Heart left ventricle (tissue), 16 donors: ENCODE measurements at regions not wholly inside any gene's neighbourhood (a gene's known extent, or its start where the extent isn't known, plus 50 kb on each side); places are given as distances from the start of the nearest gene placed in this dataset.

Source experiments
- ATAC-seq, 4 donors: fragments of 200-7000 bp; cut with Tn5 transposase; one replicate each; pipeline ENCODE4 v1.9.1; 2020 to 2022; ENCODE audit warnings: moderate library complexity in 4 of 4, mild to moderate bottlenecking in 3 of 4, moderate number of reproducible peaks in 1 of 4
- DNase-seq, 5 donors: peaks; one replicate each; pipeline ENCODE4 v3.0.0-alpha.2; 2020
- H3K27ac ChIP-seq, 12 donors: fragments of 200-600 bp; sonication (generic) in 4 of 12; one replicate each; pipeline versions ENCODE4 v1.5.0 to v1.8.0; 2016 to 2022; ENCODE audit warnings: mild to moderate bottlenecking in 2 of 12
- H3K27me3 ChIP-seq, 9 donors: fragments of 200-600 bp; sonication (generic) in 2 of 9; one replicate each; pipeline versions ENCODE4 v1.5.1 to v1.8.0; 2016 to 2022; ENCODE audit warnings: mild to moderate bottlenecking in 3 of 9
- H3K36me3 ChIP-seq, 9 donors: fragments of 200-600 bp; sonication (generic) in 2 of 9; one replicate each; pipeline versions ENCODE4 v1.5.0 to v1.8.0; 2018 to 2022; ENCODE audit warnings: mild to moderate bottlenecking in 2 of 9
- H3K4me1 ChIP-seq, 12 donors: fragments of 200-600 bp; sonication (generic) in 4 of 12; one replicate each; pipeline versions ENCODE4 v1.5.0 to v1.8.0; 2016 to 2022; ENCODE audit warnings: mild to moderate bottlenecking in 3 of 12
- H3K4me3 ChIP-seq, 12 donors: fragments of 200-600 bp; sonication (generic) in 4 of 12; one replicate each; pipeline versions ENCODE4 v1.5.0 to v1.8.0; 2017 to 2022; ENCODE audit warnings: mild to moderate bottlenecking in 9 of 12, moderate library complexity in 4 of 12
- H3K9me3 ChIP-seq, 12 donors: fragments of 200-600 bp; sonication (generic) in 4 of 12; one replicate each; pipeline versions ENCODE4 v1.5.0 to v1.8.0; 2016 to 2022; ENCODE audit warnings: mild to moderate bottlenecking in 1 of 12
- POLR2A ChIP-seq, 2 donors: fragments of 450-650 bp; IDR thresholded peaks; one replicate each; pipeline ENCODE4 v1.6.1; 2017; ENCODE audit warnings: antibody characterized with exemption in 2 of 2, mild to moderate bottlenecking in 2 of 2, moderate library complexity in 2 of 2
- WGBS, 4 donors: extraction: QIAGEN DNeasy Blood & Tissue Kit in 2 of 4; methylation state at CpG; one replicate each; pipeline versions ENCODE4 v1.1.5 to v1.1.7; 2013 to 2018; 5-methylcytosine and 5-hydroxymethylcytosine counted together
- intact Hi-C, 10 donors: fragments of 100-400 bp; cut with DNase I; formaldehyde crosslinking; loops; one replicate each; pipeline versions ENCODE4 v1.11.1 to v1.14.2; 2022
- microRNA counts, 2 donors: library from miRNA; unstranded; fragments of <30 nt; microRNA quantifications; one replicate each; lab custom pipeline; 2016
- microRNA-seq, 4 donors: library from miRNA; unstranded; fragments of <30 nt; microRNA quantifications; one replicate each; pipeline versions ENCODE4 to v1.2.0, GENCODE V29; 2017 to 2020
- TF ChIP-seq, protein P1 (sequence below), 12 donors: fragments of 200-600 bp; sonication (generic) in 4 of 12; IDR thresholded peaks; one replicate each; pipeline versions ENCODE4 v1.5.0 to v1.8.0; 2018 to 2022; ENCODE audit warnings: antibody characterized with exemption in 12 of 12, mild to moderate bottlenecking in 5 of 12
- donor health status: ischemic (EF 13 %, LVEDD 7.1; RV severe dilation, severe dysfunction).
- donor health status: healthy with polysubstance abuse.
- donor health status: DM: no; HTN: yes; CAD: no.
- donor health status: DM: no; HTN: no; CAD: no.
- donor health status: ischemic (EF 25% LVEDD 6.9; RV normal size, moderate dysfunction).
- donor health status: ischemic (EF 25% LVEDD 5.7; RV mildly dilated, moderate dysfunction).
- donor health status: healthy.
- donor health status: DM: yes; HTN: yes; CAD: no.
- donor health status: ischemic (EF 35%, LVEDD 5.7; RV mildly dilated, moderate dysfunction).
- donor health status: nonischemic (EF 11% LVEDD 7.7; RV severe dilation, severe dysfunction).
- donor health status: DM: yes; HTN: yes; CAD: no.
- donor health status: PGD.
- donor health status: ischemic (EF 29% LVEDD 5.4; RV normal size, mild dysfunction).
- donor health status: nonischemic (EF 23%, LVEDD 6.1; RV moderate dilation, normal function).

GRCh38 chr14:47730296-47730695, 54.9 kb upstream of the MDGA2 start:
- 69 to 74% (median 72%) methylated on average over 3 of the region's 3 CpGs for WGBS, 4 donors
- intact Hi-C loops, result no loop called here

More at GRCh38 chr14:47730296-47730695, 54.9 kb upstream of the MDGA2 start:
- Histone ChIP-seq H3K9me3 (no peaks in the 10 kb centered on the region), H3K4me1 (no peaks in the 10 kb centered on the region), H3K4me3 (no peak overlapping the region), H3K27me3 (no peaks in the 10 kb centered on the region), H3K27ac (no peak overlapping the region), H3K36me3 (no peaks in the 10 kb centered on the region)
- ATAC-seq (no peak), DNase-seq (no peak)
- TF ChIP-seq, protein P1, sequence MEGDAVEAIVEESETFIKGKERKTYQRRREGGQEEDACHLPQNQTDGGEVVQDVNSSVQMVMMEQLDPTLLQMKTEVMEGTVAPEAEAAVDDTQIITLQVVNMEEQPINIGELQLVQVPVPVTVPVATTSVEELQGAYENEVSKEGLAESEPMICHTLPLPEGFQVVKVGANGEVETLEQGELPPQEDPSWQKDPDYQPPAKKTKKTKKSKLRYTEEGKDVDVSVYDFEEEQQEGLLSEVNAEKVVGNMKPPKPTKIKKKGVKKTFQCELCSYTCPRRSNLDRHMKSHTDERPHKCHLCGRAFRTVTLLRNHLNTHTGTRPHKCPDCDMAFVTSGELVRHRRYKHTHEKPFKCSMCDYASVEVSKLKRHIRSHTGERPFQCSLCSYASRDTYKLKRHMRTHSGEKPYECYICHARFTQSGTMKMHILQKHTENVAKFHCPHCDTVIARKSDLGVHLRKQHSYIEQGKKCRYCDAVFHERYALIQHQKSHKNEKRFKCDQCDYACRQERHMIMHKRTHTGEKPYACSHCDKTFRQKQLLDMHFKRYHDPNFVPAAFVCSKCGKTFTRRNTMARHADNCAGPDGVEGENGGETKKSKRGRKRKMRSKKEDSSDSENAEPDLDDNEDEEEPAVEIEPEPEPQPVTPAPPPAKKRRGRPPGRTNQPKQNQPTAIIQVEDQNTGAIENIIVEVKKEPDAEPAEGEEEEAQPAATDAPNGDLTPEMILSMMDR (IDR thresholded peaks at IDR 0.05), result no peak
- no peak for TF ChIP-seq POLR2A (IDR thresholded peaks at IDR 0.05)

MicroRNA genes in the stretch of these regions (microRNA counts, 767-probe panel; counts per million panel counts)
- 71.6 to 1,023 counts per million in 2 donors for microRNA hsa-miR-548y (lab: Ali Mortazavi, UCI)

Small RNAs in the stretch of these regions (microRNA-seq; reads per million reads assigned to microRNA genes)
- gene MIR548Y, result 0 reads per million in 4 donors
